HepG2 (cell line): ENCODE measurements at regions not wholly inside any gene's neighbourhood (a gene's known extent, or its start where the extent isn't known, plus 50 kb on each side); places are given as distances from the start of the nearest gene placed in this dataset.

Experiments
- ATAC-seq: fragments of 200-7000 bp; cut with Tn5 transposase; 3 replicates; pipeline ENCODE4 v1.9.1; 2020; ENCODE audit warnings: mild to moderate bottlenecking, moderate library complexity
- BruUV-seq: library from RNA; stranded (reverse); fragments of 400-500 nt; replicated peaks from 2 replicates; lab custom pipeline; 2021; lab: Mats Ljungman, UMichigan
- CTCF ChIA-PET: fragments of 300-600 bp; formaldehyde crosslinking; extraction: SDS; loops from one replicate; lab custom pipeline; 2021; ENCODE audit warnings: low total read pairs, inconsistent platforms, low intra/inter-chr PET ratio; lab: Yijun Ruan, JAX
- POLR2A ChIA-PET: fragments of 350-600 bp; sonication (Branson Sonifier 250); formaldehyde crosslinking; loops from one replicate; lab custom pipeline; 2020; ENCODE audit warnings: antibody characterized with exemption, inconsistent platforms; lab: Yijun Ruan, JAX
- DNase-seq: peaks from one replicate; pipeline ENCODE4 v3.0.0-alpha.2; 2015; ENCODE audit warnings: low spot score
- FAIRE-seq: peaks from 3 replicates; lab custom pipeline; 2011; peaks lifted over from hg19 to GRCh38; lab: Jason Lieb, UNC
- H2AFZ ChIP-seq: one replicate; pipeline ENCODE4 v1.6.1; 2011; ENCODE audit warnings: low read length, inconsistent platforms
- H3K27ac ChIP-seq: fragments of 300-600 bp; 3 replicates; pipeline ENCODE4 v1.8.0; 2011; ENCODE audit warnings: mixed run types, mild to moderate bottlenecking, mixed read lengths, low read length, inconsistent platforms; ENCODE audit not compliant: insufficient read depth; ENCODE audit errors: extremely low read length
- H3K27me3 ChIP-seq, 2 experiments: fragments of 200-600 bp in 1 of 2; 2 replicates in 1 of 2; 3 replicates in 1 of 2; pipeline versions ENCODE4 v1.6.0 to v1.8.0; 2011; ENCODE audit warnings: low read length in 2 of 2, mild to moderate bottlenecking in 2 of 2, moderate library complexity in 2 of 2, inconsistent platforms in 1 of 2; ENCODE audit not compliant: insufficient read depth in 2 of 2, control insufficient read depth in 1 of 2
- H3K36me3 ChIP-seq, 2 experiments: fragments of 200-600 bp in 1 of 2; replicated peaks in 1 of 2; 2 replicates in 1 of 2; 3 replicates in 1 of 2; pipeline versions ENCODE4 v1.5.1 to v1.8.0; 2011; ENCODE audit warnings: low read length in 2 of 2, inconsistent platforms in 1 of 2; ENCODE audit not compliant: insufficient read depth in 2 of 2, control insufficient read depth in 1 of 2
- H3K4me1 ChIP-seq: 2 replicates; pipeline ENCODE4 v1.5.1; 2012; ENCODE audit warnings: low read length, inconsistent platforms; ENCODE audit not compliant: insufficient read depth
- H3K4me2 ChIP-seq: 2 replicates; pipeline ENCODE4 v1.6.0; 2011; ENCODE audit warnings: low read depth, low read length, inconsistent platforms
- H3K4me3 ChIP-seq, 3 experiments: fragments of 200-600 bp in 1 of 3; sonication (generic), shearing (Covaris generic) in 1 of 3; replicated peaks in 1 of 3; 2 replicates each; pipeline ENCODE4 v1.5.1; 2011 to 2016; ENCODE audit warnings: low read length in 3 of 3, inconsistent platforms in 2 of 3, low read depth in 2 of 3, mild to moderate bottlenecking in 2 of 3, control low read depth in 1 of 3, mixed read lengths in 1 of 3; ENCODE audit not compliant: insufficient read depth in 1 of 3
- H3K79me2 ChIP-seq: one replicate; pipeline ENCODE4 v1.6.1; 2011; ENCODE audit warnings: low read length, inconsistent platforms; ENCODE audit not compliant: insufficient read depth
- H3K9ac ChIP-seq: 2 replicates; pipeline ENCODE4 v1.6.0; 2011; ENCODE audit warnings: mild to moderate bottlenecking, low read depth, low read length, inconsistent platforms; ENCODE audit not compliant: insufficient read depth
- H3K9me3 ChIP-seq: 2 replicates; pipeline ENCODE4 v1.5.1; 2012; ENCODE audit warnings: mild to moderate bottlenecking, low read length
- H4K20me1 ChIP-seq: 2 replicates; pipeline ENCODE4 v1.6.0; 2011; ENCODE audit warnings: inconsistent platforms, mild to moderate bottlenecking, low read length, moderate library complexity; ENCODE audit not compliant: insufficient read depth
- FLYWCH1 ChIP-seq: sonication (generic); formaldehyde crosslinking; IDR thresholded peaks from 2 replicates; pipeline ENCODE4 v1.8.1; 2023; ENCODE audit warnings: mild to moderate bottlenecking, missing genetic modification reagents
- HHEX ChIP-seq: IDR thresholded peaks from 2 replicates; pipeline ENCODE4 v1.6.1; 2016; ENCODE audit warnings: control low read depth
- IKZF1 ChIP-seq: fragments of 450-650 bp; IDR thresholded peaks from 2 replicates; pipeline ENCODE4 v1.7.1; 2016
- NCOA1 ChIP-seq: sonication (generic); formaldehyde crosslinking; IDR thresholded peaks from 2 replicates; pipeline ENCODE4 v1.9.0; 2021; ENCODE audit warnings: missing genetic modification reagents
- RFX5 ChIP-seq: IDR thresholded peaks from 2 replicates; pipeline ENCODE4 v1.6.1; 2011; ENCODE audit warnings: low read depth, low read length, improper control_type of control experiment
- SMAD9 ChIP-seq: sonication (generic); formaldehyde crosslinking; IDR thresholded peaks from 2 replicates; pipeline ENCODE4 v1.5.1; 2020; ENCODE audit warnings: mild to moderate bottlenecking, missing genetic modification reagents
- TAF1 ChIP-seq: sonication (generic); formaldehyde crosslinking; IDR thresholded peaks from 2 replicates; pipeline ENCODE4 v1.4.0; 2020; ENCODE audit warnings: missing genetic modification reagents
- ZNF205 ChIP-seq: IDR thresholded peaks from 2 replicates; pipeline ENCODE4 v1.6.1; 2018; ENCODE audit warnings: missing biosample characterization, missing genetic modification reagents
- ZNF431 ChIP-seq: sonication (generic); formaldehyde crosslinking; IDR thresholded peaks from 2 replicates; pipeline ENCODE4 v1.9.0; 2022; ENCODE audit warnings: missing genetic modification reagents, low read depth, mild to moderate bottlenecking, borderline replicate concordance
- ZNF83 ChIP-seq: sonication (generic); formaldehyde crosslinking; IDR thresholded peaks from 2 replicates; pipeline ENCODE4 v1.4.0; 2020; ENCODE audit warnings: missing genetic modification reagents, mild to moderate bottlenecking, borderline replicate concordance
- WGBS: methylation state at CpG from one replicate; pipeline ENCODE4 v1.1.6; 2017; ENCODE audit warnings: low lambda C conversion rate; 5-methylcytosine and 5-hydroxymethylcytosine counted together
- in situ Hi-C: cut with HindIII; loops from 2 replicates; pipeline ENCODE4 v1.10.0; 2017; ENCODE audit warnings: low pct_unique_long_range_greater_than_20kb; ENCODE audit not compliant: extremely low pct_ligation_motif_present
- intact Hi-C: fragments of 100-400 bp; cut with micrococcal nuclease; formaldehyde crosslinking; loops from one replicate; pipeline ENCODE4 v1.10.0; 2022; ENCODE audit not compliant: unreplicated experiment
- TF ChIP-seq, protein P1 (sequence below): sonication (generic); formaldehyde crosslinking; IDR thresholded peaks from 2 replicates; pipeline ENCODE4 v1.4.0; 2020; ENCODE audit warnings: missing genetic modification reagents, mild to moderate bottlenecking, borderline replicate concordance

DNA sequence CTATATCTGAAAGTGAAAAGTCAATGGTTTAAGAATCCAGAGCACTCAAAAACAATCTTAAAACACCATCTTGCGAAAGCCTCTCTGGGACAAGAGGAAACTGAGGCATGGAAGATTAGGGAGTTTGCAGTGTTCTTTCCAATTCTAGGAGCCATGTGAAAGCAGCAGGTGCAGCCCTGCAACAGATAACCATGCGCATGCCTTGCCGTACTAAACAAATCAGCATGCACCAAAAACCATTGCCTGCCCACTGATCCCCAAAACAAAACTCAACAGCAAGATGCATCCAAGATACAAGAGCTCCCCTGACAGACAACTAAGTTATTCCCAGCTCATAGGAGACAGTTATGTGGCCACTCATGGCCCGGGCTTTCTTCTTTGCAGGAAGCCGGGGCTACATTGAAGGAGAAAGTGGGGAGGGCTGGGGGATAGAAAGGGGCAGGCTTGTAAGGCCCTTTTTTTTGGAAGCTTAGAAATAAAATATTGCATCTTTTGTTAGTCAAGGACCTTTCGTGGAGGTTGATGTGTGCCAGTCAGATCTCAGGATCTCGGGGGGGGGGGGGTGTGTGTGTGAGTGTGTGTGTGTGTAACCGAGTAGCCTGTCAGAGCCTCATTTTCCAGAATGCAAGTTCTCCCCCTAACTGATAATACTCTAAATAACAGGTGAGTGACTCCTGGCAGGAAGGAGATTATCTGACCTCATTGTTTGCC lies 178.4 kb downstream of the MBOAT1 start:
- Histone ChIP-seq H2AFZ (no peak overlapping the region), H3K36me3 (no peaks in the 10 kb centered on the region), H3K9ac (no peak overlapping the region), H3K4me3 (no peak overlapping the region), H3K27me3 (peaks cover 1 to 34% of the 10 kb centered on the region in 2 experiments; a peak in 3 of 5 replicates), H3K4me2 (no peak overlapping the region), H4K20me1 (no peaks in the 10 kb centered on the region), H3K79me2 (no peaks in the 10 kb centered on the region), H3K4me1 (no peaks in the 10 kb centered on the region), H3K27ac (no peak overlapping the region), H3K9me3 (no peaks in the 10 kb centered on the region)
- intact Hi-C loops, result no loop called here
- WGBS, result 25% methylated on average over 8 of the region's 8 CpGs
- ChIA-PET POLR2A (no interaction called here), CTCF (no interaction called here)
- FAIRE-seq, result no peak
- no peak for ATAC-seq
- no TSS peak for BruUV-seq
- DNase-seq, result no peak
- in situ Hi-C loops, result no loop called here
- no peak for TF ChIP-seq FLYWCH1 (CRISPR knock-in tag)
- TF ChIP-seq ZNF83 (CRISPR knock-in tag), result no peak
- no peak for TF ChIP-seq IKZF1
- TF ChIP-seq NCOA1 (CRISPR knock-in tag), result no peak
- TF ChIP-seq RFX5, result no peak
- no peak for TF ChIP-seq HHEX
- TF ChIP-seq, protein P1, sequence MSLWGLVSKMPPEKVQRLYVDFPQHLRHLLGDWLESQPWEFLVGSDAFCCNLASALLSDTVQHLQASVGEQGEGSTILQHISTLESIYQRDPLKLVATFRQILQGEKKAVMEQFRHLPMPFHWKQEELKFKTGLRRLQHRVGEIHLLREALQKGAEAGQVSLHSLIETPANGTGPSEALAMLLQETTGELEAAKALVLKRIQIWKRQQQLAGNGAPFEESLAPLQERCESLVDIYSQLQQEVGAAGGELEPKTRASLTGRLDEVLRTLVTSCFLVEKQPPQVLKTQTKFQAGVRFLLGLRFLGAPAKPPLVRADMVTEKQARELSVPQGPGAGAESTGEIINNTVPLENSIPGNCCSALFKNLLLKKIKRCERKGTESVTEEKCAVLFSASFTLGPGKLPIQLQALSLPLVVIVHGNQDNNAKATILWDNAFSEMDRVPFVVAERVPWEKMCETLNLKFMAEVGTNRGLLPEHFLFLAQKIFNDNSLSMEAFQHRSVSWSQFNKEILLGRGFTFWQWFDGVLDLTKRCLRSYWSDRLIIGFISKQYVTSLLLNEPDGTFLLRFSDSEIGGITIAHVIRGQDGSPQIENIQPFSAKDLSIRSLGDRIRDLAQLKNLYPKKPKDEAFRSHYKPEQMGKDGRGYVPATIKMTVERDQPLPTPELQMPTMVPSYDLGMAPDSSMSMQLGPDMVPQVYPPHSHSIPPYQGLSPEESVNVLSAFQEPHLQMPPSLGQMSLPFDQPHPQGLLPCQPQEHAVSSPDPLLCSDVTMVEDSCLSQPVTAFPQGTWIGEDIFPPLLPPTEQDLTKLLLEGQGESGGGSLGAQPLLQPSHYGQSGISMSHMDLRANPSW (CRISPR knock-in tag), result no peak
- no peak for TF ChIP-seq SMAD9 (CRISPR knock-in tag)
- TF ChIP-seq ZNF431, result no peak
- TF ChIP-seq ZNF205, result no peak
- no peak for TF ChIP-seq TAF1 (CRISPR knock-in tag)
